ENCODE measurements at regions not wholly inside any gene's neighbourhood (a gene's known extent, or its start where the extent isn't known, plus 50 kb on each side); places are given as distances from the start of the nearest gene placed in this dataset.
"Not testable (repeated sequence)": the region's sequence is repeated elsewhere in the genome, so short reads cannot be mapped to it uniquely, and the experiment has no call there.

GRCh38 chr4:126532527-126532926, 1100.2 kb upstream of the INTU start:
- DNase-seq: no peak
- no peak overlapping the region for H3K27ac Mint-ChIP-seq
- H3K4me3 Mint-ChIP-seq: no peak overlapping the region
- no peak overlapping the region for H3K4me3 ChIP-seq (ENCODE audit: low read length)
- H3K27me3 Mint-ChIP-seq: no peaks in the 10 kb centered on the region
- no peaks in the 10 kb centered on the region for H3K36me3 ChIP-seq (ENCODE audit: insufficient read depth, low read length)
- H3K4me1 ChIP-seq (ENCODE audit: insufficient read depth, low read length): no peaks in the 10 kb centered on the region
- POLR2A ChIA-PET: no interaction called here
- CTCF ChIA-PET: no interaction called here
- no peaks in the 10 kb centered on the region for H3K36me3 Mint-ChIP-seq
- no peak overlapping the region for H3K27ac ChIP-seq (ENCODE audit: low read depth, low read length)
- H3K4me1 Mint-ChIP-seq: no peaks in the 10 kb centered on the region
- no peaks in the 10 kb centered on the region for H3K9me3 ChIP-seq (ENCODE audit: low read length)
- H3K9me3 Mint-ChIP-seq: peaks cover 0 to 30% (median 0%) of the 10 kb centered on the region in 5 donors
- no peaks in the 10 kb centered on the region for H3K27me3 ChIP-seq (ENCODE audit: insufficient read depth, low read length, poor library complexity, severe bottlenecking)

- POLR2A ChIA-PET: no interaction called here
- H3K27me3 ChIP-seq (ENCODE audit: insufficient read depth, low read length, poor library complexity, severe bottlenecking): no peaks in the 10 kb centered on the region
Observed at GRCh38 chr4:126533146-126533805, 1099.5 kb upstream of the INTU start.

GRCh38 chr4:126539771-126540170, 1093.0 kb upstream of the INTU start:
- peaks cover 0 to 31% (median 5%) of the 10 kb centered on the region in 5 donors for H3K9me3 Mint-ChIP-seq
- no peak overlapping the region for H3K27ac Mint-ChIP-seq
- H3K4me3 ChIP-seq (ENCODE audit: low read length): no peak overlapping the region
- CTCF ChIA-PET: no interaction called here
- H3K27me3 Mint-ChIP-seq: no peaks in the 10 kb centered on the region
- H3K27me3 ChIP-seq (ENCODE audit: insufficient read depth, low read length, poor library complexity, severe bottlenecking): no peaks in the 10 kb centered on the region
- no peaks in the 10 kb centered on the region for H3K4me1 ChIP-seq (ENCODE audit: insufficient read depth, low read length)
- H3K36me3 Mint-ChIP-seq: no peaks in the 10 kb centered on the region
- no peaks in the 10 kb centered on the region for H3K9me3 ChIP-seq (ENCODE audit: low read length)
- H3K36me3 ChIP-seq (ENCODE audit: insufficient read depth, low read length): no peaks in the 10 kb centered on the region
- no peak for DNase-seq
- no peak overlapping the region for H3K27ac ChIP-seq (ENCODE audit: low read depth, low read length)
- no peaks in the 10 kb centered on the region for H3K4me1 Mint-ChIP-seq
- POLR2A ChIA-PET: no interaction called here
- H3K4me3 Mint-ChIP-seq: no peak overlapping the region

More at GRCh38 chr4:126533146-126533805, 1099.5 kb upstream of the INTU start:
- H3K36me3 ChIP-seq (ENCODE audit: insufficient read depth, low read length): no peaks in the 10 kb centered on the region
- no peak overlapping the region for H3K4me3 Mint-ChIP-seq
- H3K9me3 Mint-ChIP-seq: peaks cover 0 to 34% (median 1%) of the 10 kb centered on the region in 5 donors
- no peak overlapping the region for H3K27ac ChIP-seq (ENCODE audit: low read depth, low read length)
- no peak overlapping the region for H3K27ac Mint-ChIP-seq
- no peaks in the 10 kb centered on the region for H3K36me3 Mint-ChIP-seq
- H3K4me1 ChIP-seq (ENCODE audit: insufficient read depth, low read length): no peaks in the 10 kb centered on the region
- no peaks in the 10 kb centered on the region for H3K27me3 Mint-ChIP-seq
- no peak for DNase-seq
- no peaks in the 10 kb centered on the region for H3K4me1 Mint-ChIP-seq
- H3K9me3 ChIP-seq (ENCODE audit: low read length): no peaks in the 10 kb centered on the region
- H3K4me3 ChIP-seq (ENCODE audit: low read length): no peak overlapping the region
- CTCF ChIA-PET: no interaction called here

GRCh38 chr4:126541820-126542219, 1090.9 kb upstream of the INTU start:
- H3K27ac ChIP-seq (ENCODE audit: low read depth, low read length): no peak overlapping the region
- H3K4me3 Mint-ChIP-seq: no peak overlapping the region
- no peaks in the 10 kb centered on the region for H3K36me3 Mint-ChIP-seq
- no peaks in the 10 kb centered on the region for H3K27me3 Mint-ChIP-seq
- no peaks in the 10 kb centered on the region for H3K4me1 Mint-ChIP-seq
- no peak overlapping the region for H3K4me3 ChIP-seq (ENCODE audit: low read length)
- ChIA-PET CTCF (no interaction called here), POLR2A (no interaction called here)
- H3K27me3 ChIP-seq (ENCODE audit: insufficient read depth, low read length, poor library complexity, severe bottlenecking): no peaks in the 10 kb centered on the region
- no peaks in the 10 kb centered on the region for H3K9me3 ChIP-seq (ENCODE audit: low read length)
- H3K9me3 Mint-ChIP-seq: peaks cover 2 to 29% (median 4%) of the 10 kb centered on the region in 5 donors
- no peak for DNase-seq
- H3K27ac Mint-ChIP-seq: no peak overlapping the region
- H3K4me1 ChIP-seq (ENCODE audit: insufficient read depth, low read length): no peaks in the 10 kb centered on the region
- H3K36me3 ChIP-seq (ENCODE audit: insufficient read depth, low read length): no peaks in the 10 kb centered on the region

- no peaks in the 10 kb centered on the region for H3K4me1 ChIP-seq (ENCODE audit: insufficient read depth, low read length)
- ChIA-PET CTCF (no interaction called here), POLR2A (no interaction called here)
- no peaks in the 10 kb centered on the region for H3K36me3 Mint-ChIP-seq
- H3K27me3 ChIP-seq (ENCODE audit: insufficient read depth, low read length, poor library complexity, severe bottlenecking): no peaks in the 10 kb centered on the region
- no peaks in the 10 kb centered on the region for H3K9me3 ChIP-seq (ENCODE audit: low read length)
- H3K27ac ChIP-seq (ENCODE audit: low read depth, low read length): no peak overlapping the region
- H3K4me3 ChIP-seq (ENCODE audit: low read length): no peak overlapping the region
- no peak overlapping the region for H3K4me3 Mint-ChIP-seq
- H3K27ac Mint-ChIP-seq: no peak overlapping the region
- H3K27me3 Mint-ChIP-seq: no peaks in the 10 kb centered on the region
- H3K36me3 ChIP-seq (ENCODE audit: insufficient read depth, low read length): no peaks in the 10 kb centered on the region
- no peaks in the 10 kb centered on the region for H3K4me1 Mint-ChIP-seq
- DNase-seq: no peak
- peaks cover 0 to 19% (median 2%) of the 10 kb centered on the region in 5 donors for H3K9me3 Mint-ChIP-seq
Observed at GRCh38 chr4:126544276-126544675, 1088.5 kb upstream of the INTU start.

- H3K27ac Mint-ChIP-seq; H3K27ac ChIP-seq (ENCODE audit: low read depth, low read length); POLR2A ChIA-PET; H3K9me3 ChIP-seq (ENCODE audit: low read length); H3K36me3 Mint-ChIP-seq; H3K4me1 Mint-ChIP-seq; H3K27me3 ChIP-seq (ENCODE audit: insufficient read depth, low read length, poor library complexity, severe bottlenecking); H3K27me3 Mint-ChIP-seq; CTCF ChIA-PET; H3K4me3 ChIP-seq (ENCODE audit: low read length); DNase-seq; H3K4me3 Mint-ChIP-seq; H3K36me3 ChIP-seq (ENCODE audit: insufficient read depth, low read length); H3K4me1 ChIP-seq (ENCODE audit: insufficient read depth, low read length): not testable (repeated sequence)
- peaks cover 0 to 16% (median 2%) of the 10 kb centered on the region in 5 donors for H3K9me3 Mint-ChIP-seq
Observed at GRCh38 chr4:126546197-126546596, 1086.6 kb upstream of the INTU start.

- Histone ChIP-seq H3K36me3 (ENCODE audit: insufficient read depth, low read length) (no peaks in the 10 kb centered on the region), H3K4me1 (ENCODE audit: insufficient read depth, low read length) (no peaks in the 10 kb centered on the region), H3K4me3 (ENCODE audit: low read length) (no peak overlapping the region), H3K27me3 (ENCODE audit: insufficient read depth, low read length, poor library complexity, severe bottlenecking) (no peaks in the 10 kb centered on the region), H3K27ac (ENCODE audit: low read depth, low read length) (no peak overlapping the region), H3K9me3 (ENCODE audit: low read length) (no peaks in the 10 kb centered on the region)
- H3K4me1 Mint-ChIP-seq: no peaks in the 10 kb centered on the region
- POLR2A ChIA-PET: no interaction called here
- no peak overlapping the region for H3K4me3 Mint-ChIP-seq
- DNase-seq: no peak
- H3K36me3 Mint-ChIP-seq: no peaks in the 10 kb centered on the region
- CTCF ChIA-PET: no interaction called here
- H3K9me3 Mint-ChIP-seq: peaks cover 0 to 16% (median 2%) of the 10 kb centered on the region in 5 donors
- H3K27me3 Mint-ChIP-seq: no peaks in the 10 kb centered on the region
- no peak overlapping the region for H3K27ac Mint-ChIP-seq
Observed at GRCh38 chr4:126547352-126547751, 1085.4 kb upstream of the INTU start.

- no peaks in the 10 kb centered on the region for H3K27me3 Mint-ChIP-seq
- H3K9me3 Mint-ChIP-seq: peaks cover 2 to 5% (median 2%) of the 10 kb centered on the region in 5 donors
- H3K27ac Mint-ChIP-seq: no peak overlapping the region
- H3K4me3 ChIP-seq (ENCODE audit: low read length): no peak overlapping the region
- H3K36me3 ChIP-seq (ENCODE audit: insufficient read depth, low read length): no peaks in the 10 kb centered on the region
- no peak overlapping the region for H3K4me3 Mint-ChIP-seq
- no peaks in the 10 kb centered on the region for H3K9me3 ChIP-seq (ENCODE audit: low read length)
- CTCF ChIA-PET: no interaction called here
- H3K27ac ChIP-seq (ENCODE audit: low read depth, low read length): no peak overlapping the region
- DNase-seq: no peak
- POLR2A ChIA-PET: no interaction called here
- H3K4me1 Mint-ChIP-seq: no peaks in the 10 kb centered on the region
- no peaks in the 10 kb centered on the region for H3K36me3 Mint-ChIP-seq
- H3K4me1 ChIP-seq (ENCODE audit: insufficient read depth, low read length): no peaks in the 10 kb centered on the region
- no peaks in the 10 kb centered on the region for H3K27me3 ChIP-seq (ENCODE audit: insufficient read depth, low read length, poor library complexity, severe bottlenecking)
Observed at GRCh38 chr4:126548890-126549289, 1083.9 kb upstream of the INTU start.

- ChIA-PET POLR2A (no interaction called here), CTCF (no interaction called here)
- H3K36me3 Mint-ChIP-seq: no peaks in the 10 kb centered on the region
- peaks cover 5 to 13% (median 10%) of the 10 kb centered on the region in 5 donors for H3K9me3 Mint-ChIP-seq
- DNase-seq: no peak
- H3K27me3 Mint-ChIP-seq: no peaks in the 10 kb centered on the region
- no peak overlapping the region for H3K27ac Mint-ChIP-seq
- Histone ChIP-seq H3K9me3 (ENCODE audit: low read length) (no peaks in the 10 kb centered on the region), H3K36me3 (ENCODE audit: insufficient read depth, low read length) (no peaks in the 10 kb centered on the region), H3K27ac (ENCODE audit: low read depth, low read length) (no peak overlapping the region), H3K27me3 (ENCODE audit: insufficient read depth, low read length, poor library complexity, severe bottlenecking) (no peaks in the 10 kb centered on the region), H3K4me3 (ENCODE audit: low read length) (no peak overlapping the region), H3K4me1 (ENCODE audit: insufficient read depth, low read length) (no peaks in the 10 kb centered on the region)
- no peak overlapping the region for H3K4me3 Mint-ChIP-seq
- H3K4me1 Mint-ChIP-seq: no peaks in the 10 kb centered on the region
Observed at GRCh38 chr4:126552321-126552720, 1080.4 kb upstream of the INTU start.
